HEK293T (cell line): ENCODE measurements at regions not wholly inside any gene's neighbourhood (a gene's known extent, or its start where the extent isn't known, plus 50 kb on each side); places are given as distances from the start of the nearest gene placed in this dataset.

Source experiments
- CTCF ChIA-PET: fragments of 350-600 bp; formaldehyde crosslinking; extraction: SDS; loops from one replicate; lab custom pipeline; 2021; ENCODE audit warnings: antibody characterized with exemption, inconsistent platforms; lab: Yijun Ruan, JAX
- POLR2A ChIA-PET: fragments of 350-600 bp; formaldehyde crosslinking; extraction: SDS; loops from one replicate; lab custom pipeline; 2020; ENCODE audit warnings: antibody characterized with exemption, inconsistent platforms; lab: Yijun Ruan, JAX
- DNase-seq: peaks from one replicate; pipeline ENCODE4 v3.0.0; 2012; ENCODE audit warnings: mixed read lengths; ENCODE audit errors: extremely low spot score
- ARNT ChIP-seq: fragments of 450-650 bp; IDR thresholded peaks from 2 replicates; pipeline ENCODE4 v1.6.1; 2017; ENCODE audit warnings: mild to moderate bottlenecking
- BHLHE40 ChIP-seq: fragments of 450-650 bp; IDR thresholded peaks from 2 replicates; pipeline ENCODE4 v1.6.1; 2016; ENCODE audit warnings: mild to moderate bottlenecking, moderate library complexity, borderline replicate concordance
- CTBP1 ChIP-seq: fragments of 450-650 bp; IDR thresholded peaks from 2 replicates; pipeline ENCODE4 v1.6.1; 2016; ENCODE audit warnings: borderline replicate concordance
- ELF4 ChIP-seq: fragments of 450-650 bp; IDR thresholded peaks from 2 replicates; pipeline ENCODE4 v1.6.1; 2017; ENCODE audit warnings: antibody characterized with exemption
- FOXA1 ChIP-seq: fragments of 450-650 bp; IDR thresholded peaks from 2 replicates; pipeline ENCODE4 v1.6.1; 2016; ENCODE audit warnings: mild to moderate bottlenecking
- FOXK2 ChIP-seq: fragments of 450-650 bp; IDR thresholded peaks from 2 replicates; pipeline ENCODE4 v1.6.1; 2016; ENCODE audit warnings: mild to moderate bottlenecking
- FOXM1 ChIP-seq: fragments of 450-650 bp; IDR thresholded peaks from 2 replicates; pipeline ENCODE4 v1.6.1; 2017; ENCODE audit warnings: mild to moderate bottlenecking, borderline replicate concordance
- HDGF ChIP-seq: fragments of 450-650 bp; IDR thresholded peaks from 2 replicates; pipeline ENCODE4 v1.6.1; 2017; ENCODE audit warnings: antibody characterized with exemption, borderline replicate concordance
- L3MBTL2 ChIP-seq: fragments of 450-650 bp; conservative IDR thresholded peaks from 2 replicates; pipeline ENCODE4 v1.6.1; 2016; ENCODE audit warnings: mild to moderate bottlenecking
- LEF1 ChIP-seq: fragments of 450-650 bp; IDR thresholded peaks from 2 replicates; pipeline ENCODE4 v1.6.1; 2017; ENCODE audit warnings: mild to moderate bottlenecking, borderline replicate concordance
- NFRKB ChIP-seq: fragments of 450-650 bp; IDR thresholded peaks from 2 replicates; pipeline ENCODE4 v1.6.1; 2016; ENCODE audit warnings: mild to moderate bottlenecking, moderate library complexity
- PKNOX1 ChIP-seq: fragments of 450-650 bp; IDR thresholded peaks from 2 replicates; pipeline ENCODE4 v1.6.1; 2016
- SP1 ChIP-seq: fragments of 450-650 bp; IDR thresholded peaks from 2 replicates; pipeline ENCODE4 v1.6.1; 2017
- SUZ12 ChIP-seq: fragments of 450-650 bp; IDR thresholded peaks from 2 replicates; pipeline ENCODE4 v1.6.1; 2016; ENCODE audit warnings: mild to moderate bottlenecking
- TARDBP ChIP-seq: fragments of 450-650 bp; IDR thresholded peaks from 2 replicates; pipeline ENCODE4 v1.6.1; 2016
- ZNF384 ChIP-seq: fragments of 450-650 bp; IDR thresholded peaks from 2 replicates; pipeline ENCODE4 v1.6.1; 2016

GRCh38 chr18:56462276-56462675 lies 176.1 kb downstream of the TXNL1 start:
- no peak for TF ChIP-seq NFRKB
- TF ChIP-seq PKNOX1 = no peak
- TF ChIP-seq LEF1 = no peak
- no peak for TF ChIP-seq L3MBTL2
- no peak for TF ChIP-seq BHLHE40
- no peak for TF ChIP-seq SP1
- TF ChIP-seq TARDBP = no peak
- TF ChIP-seq FOXM1 = no peak
- no peak for TF ChIP-seq SUZ12
- TF ChIP-seq HDGF = no peak
- TF ChIP-seq ELF4 = no peak
- TF ChIP-seq CTBP1 = no peak
- no peak for TF ChIP-seq ARNT
- no peak for TF ChIP-seq FOXA1
- TF ChIP-seq ZNF384 = no peak
- no peak for DNase-seq
- ChIA-PET CTCF (no interaction called here), POLR2A (no interaction called here)

- ChIA-PET CTCF (no interaction called here), POLR2A (no interaction called here)
- no peak for DNase-seq
- no peak for TF ChIP-seq SUZ12
- no peak for TF ChIP-seq CTBP1
- no peak for TF ChIP-seq FOXM1
- TF ChIP-seq HDGF = no peak
- no peak for TF ChIP-seq LEF1
- TF ChIP-seq ELF4 = no peak
- no peak for TF ChIP-seq FOXK2
These were observed 177.2 kb downstream of the TXNL1 start for GRCh38 chr18:56461151-56461550.

- no peak for TF ChIP-seq CTBP1
- TF ChIP-seq FOXA1 = no peak
- TF ChIP-seq BHLHE40 = no peak
- TF ChIP-seq ARNT = no peak
- TF ChIP-seq FOXK2 = no peak
- no peak for TF ChIP-seq HDGF
- no peak for TF ChIP-seq PKNOX1
- TF ChIP-seq SP1 = no peak
- TF ChIP-seq FOXM1 = no peak
- TF ChIP-seq ZNF384 = no peak
- TF ChIP-seq SUZ12 = no peak
- no peak for TF ChIP-seq LEF1
- TF ChIP-seq ELF4 = no peak
- no peak for TF ChIP-seq L3MBTL2
- no peak for TF ChIP-seq TARDBP
- TF ChIP-seq NFRKB = no peak
- CTCF ChIA-PET = no interaction called here
- DNase-seq = no peak
- POLR2A ChIA-PET = no interaction called here
These were observed 177.8 kb downstream of the TXNL1 start for GRCh38 chr18:56460581-56460980.

GRCh38 chr18:56458770-56459712 lies 179.4 kb downstream of the TXNL1 start:
- DNase-seq = no peak
- TF ChIP-seq TARDBP (no peak), ELF4 (no peak), L3MBTL2 (no peak), FOXM1 (no peak), CTBP1 (no peak)
- CTCF ChIA-PET = no interaction called here
- POLR2A ChIA-PET = no interaction called here

GRCh38 chr18:56455874-56456273 lies 182.5 kb downstream of the TXNL1 start:
- CTCF ChIA-PET = no interaction called here

More at GRCh38 chr18:56455874-56456273, 182.5 kb downstream of the TXNL1 start:
- TF ChIP-seq SUZ12 (no peak), CTBP1 (no peak), ARNT (no peak), NFRKB (no peak), FOXM1 (no peak), L3MBTL2 (no peak), PKNOX1 (no peak), ELF4 (no peak), LEF1 (no peak), FOXA1 (no peak), FOXK2 (no peak), BHLHE40 (no peak), TARDBP (no peak), SP1 (no peak), ZNF384 (no peak)
- no peak for DNase-seq
- POLR2A ChIA-PET = no interaction called here
